ENCODE measurements at regions not wholly inside any gene's neighbourhood (a gene's known extent, or its start where the extent isn't known, plus 50 kb on each side); places are given as distances from the start of the nearest gene placed in this dataset.

DNA sequence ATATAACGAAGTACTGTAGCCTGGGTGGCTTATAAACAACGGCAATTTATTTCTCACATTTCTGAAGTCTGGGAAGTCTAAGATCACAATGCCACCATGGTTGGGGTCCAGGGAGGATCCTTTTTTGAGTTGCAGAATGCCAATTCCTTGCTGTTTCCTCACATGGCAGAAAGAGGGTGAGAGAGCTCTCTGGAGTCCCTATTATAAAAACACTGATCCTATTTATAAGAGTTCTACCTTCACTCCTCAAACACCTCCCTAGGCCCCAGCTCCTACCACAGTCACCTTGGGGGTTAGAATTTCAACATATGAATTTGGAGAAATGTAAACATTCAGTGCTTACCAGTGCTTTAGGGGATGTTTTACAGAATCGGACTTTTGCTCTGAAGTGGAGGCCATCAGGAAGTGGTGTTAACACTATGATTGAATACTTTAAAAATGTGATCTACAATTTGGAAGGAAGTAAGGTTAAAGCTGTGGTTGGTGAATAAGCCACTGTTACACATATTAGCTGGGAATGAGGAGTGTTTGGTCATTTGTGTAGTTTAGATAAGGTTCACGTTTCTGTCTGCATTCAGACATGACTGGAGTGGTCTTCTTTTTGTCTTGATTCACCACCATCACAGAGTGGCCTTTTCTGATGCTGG lies 79.9 kb upstream of the SPTLC3 start:
- no peak for DNase-seq
- no peak overlapping the region for H3K4me3 ChIP-seq
- no peak for TF ChIP-seq POLR2A (IDR thresholded peaks at IDR 0.05)
- TF ChIP-seq CTCF (IDR thresholded peaks at IDR 0.05), result no peak
- no peak overlapping the region for H3K27ac ChIP-seq
- peaks cover 0 to 5% (median 0%) of the 10 kb centered on the region in 3 donors for H3K4me1 ChIP-seq
- 46 to 51% methylated on average over 4 of the region's 4 CpGs for WGBS, 2 donors
- no peaks in the 10 kb centered on the region for H3K36me3 ChIP-seq
- H3K27me3 ChIP-seq, result no peaks in the 10 kb centered on the region
- intact Hi-C loops (cut with DNase I), result loop anchor here (5.0 kb wide), 1 partner anchor 178 kb away; no protein-coding TSS in a partner anchor
- H3K9me3 ChIP-seq, result no peaks in the 10 kb centered on the region

- no peak for DNase-seq
- Histone ChIP-seq H3K4me3 (no peak overlapping the region), H3K27me3 (no peaks in the 10 kb centered on the region), H3K9me3 (no peaks in the 10 kb centered on the region), H3K27ac (no peak overlapping the region), H3K36me3 (no peaks in the 10 kb centered on the region), H3K4me1 (no peaks in the 10 kb centered on the region)
- TF ChIP-seq POLR2A (IDR thresholded peaks at IDR 0.05) (no peak), CTCF (IDR thresholded peaks at IDR 0.05) (no peak)
- intact Hi-C loops (cut with DNase I), result no loop called here
- WGBS, 2 donors, result 57 to 64% methylated on average over 4 to 5 of the region's 5 CpGs
These were observed 72.8 kb upstream of the SPTLC3 start for GRCh38 chr20:12936020-12936419.

GRCh38 chr20:12936524-12936923 lies 72.2 kb upstream of the SPTLC3 start:
- intact Hi-C loops (cut with DNase I), result no loop called here
- Histone ChIP-seq H3K4me1 (no peaks in the 10 kb centered on the region), H3K27me3 (no peaks in the 10 kb centered on the region), H3K36me3 (no peaks in the 10 kb centered on the region), H3K27ac (no peak overlapping the region), H3K9me3 (no peaks in the 10 kb centered on the region), H3K4me3 (no peak overlapping the region)
- 47 to 60% methylated on average over 6 of the region's 6 CpGs for WGBS, 2 donors
- TF ChIP-seq POLR2A (IDR thresholded peaks at IDR 0.05), result no peak
- TF ChIP-seq CTCF (IDR thresholded peaks at IDR 0.05), result no peak
- DNase-seq, result no peak

DNA sequence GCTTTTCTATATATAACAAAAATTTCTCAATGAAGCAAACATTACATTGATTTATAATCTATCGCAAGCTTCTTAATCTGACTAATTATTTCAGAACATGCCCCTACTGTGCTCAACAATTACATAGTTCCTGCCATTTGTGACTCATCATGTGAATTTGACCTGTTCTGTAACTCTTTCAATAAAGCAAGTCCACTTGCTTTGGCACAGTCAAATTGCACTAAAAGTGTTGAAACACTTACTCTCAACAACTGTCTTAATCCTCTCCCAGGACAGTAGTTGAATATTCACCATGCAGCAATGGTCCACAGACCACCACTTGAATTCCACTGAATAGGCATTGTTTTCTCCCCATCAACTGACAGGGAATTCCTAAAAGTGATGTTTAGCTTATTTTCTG lies 67.7 kb upstream of the SPTLC3 start:
- no peaks in the 10 kb centered on the region for H3K27me3 ChIP-seq
- no peaks in the 10 kb centered on the region for H3K4me1 ChIP-seq
- H3K27ac ChIP-seq, result no peak overlapping the region
- no peak overlapping the region for H3K4me3 ChIP-seq
- WGBS, 2 donors, result 44 to 52% methylated on average over 1 of the region's 1 CpG
- no peaks in the 10 kb centered on the region for H3K36me3 ChIP-seq
- no peak for DNase-seq
- no peaks in the 10 kb centered on the region for H3K9me3 ChIP-seq
- TF ChIP-seq POLR2A (IDR thresholded peaks at IDR 0.05), result no peak
- no peak for TF ChIP-seq CTCF (IDR thresholded peaks at IDR 0.05)
- intact Hi-C loops (cut with DNase I), result no loop called here

DNA sequence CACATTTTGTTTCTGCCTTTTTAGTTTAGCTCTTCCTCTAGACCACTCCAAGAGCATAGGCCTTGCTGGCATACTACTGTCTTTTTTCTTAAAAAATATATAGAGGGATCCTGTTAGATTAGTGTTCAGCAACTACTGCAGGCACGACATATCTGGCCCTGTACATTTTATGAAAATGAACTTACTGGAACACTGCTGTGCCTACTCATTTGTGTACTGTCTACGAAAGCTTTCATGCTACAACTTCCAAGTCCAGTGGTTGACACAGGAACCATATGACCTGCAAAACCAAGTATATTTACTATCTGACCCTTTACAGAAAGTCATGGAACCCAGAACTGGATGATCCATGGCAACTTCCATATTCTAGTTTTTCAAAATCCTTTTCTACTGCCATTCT lies 66.6 kb upstream of the SPTLC3 start:
- DNase-seq, result no peak
- no peak for TF ChIP-seq POLR2A (IDR thresholded peaks at IDR 0.05)
- no peak for TF ChIP-seq CTCF (IDR thresholded peaks at IDR 0.05)
- WGBS, 2 donors, result 50 to 88% methylated on average over 2 of the region's 2 CpGs
- Histone ChIP-seq H3K27ac (no peak overlapping the region), H3K9me3 (no peaks in the 10 kb centered on the region), H3K4me1 (no peaks in the 10 kb centered on the region), H3K4me3 (no peak overlapping the region), H3K36me3 (no peaks in the 10 kb centered on the region), H3K27me3 (no peaks in the 10 kb centered on the region)
- intact Hi-C loops (cut with DNase I), result no loop called here
